Naive thymus-derived CD8-positive, alpha-beta T cell (primary cell): ENCODE measurements at regions not wholly inside any gene's neighbourhood (a gene's known extent, or its start where the extent isn't known, plus 50 kb on each side); places are given as distances from the start of the nearest gene placed in this dataset.

Experiments
- ATAC-seq, 2 donors: fragments of 150-1000 bp; cut with Tn5 transposase in 1 of 2; sonication (Bioruptor Pico), chemical (Tn5 transposase) in 1 of 2; 1 replicate in 1 of 2; 2 replicates in 1 of 2; pipeline ENCODE4 v1.10.0; 2021; ENCODE audit warnings: mild to moderate bottlenecking in 2 of 2, moderate library complexity in 2 of 2
- POLR2A ChIA-PET: fragments of 350-600 bp; sonication (Branson Sonifier 250); formaldehyde crosslinking; loops from one replicate; lab custom pipeline; 2021; ENCODE audit warnings: antibody characterized with exemption; lab: Charles Lee
- DNase-seq, 10 donors: peaks; one replicate each; pipeline versions ENCODE4 v3.0.0 to v3.0.0-alpha.2; 2020 to 2022
- H3K27ac Mint-ChIP-seq, 10 donors: one replicate each; pipeline ENCODE4 v1.8.0; 2020 to 2022; ENCODE audit warnings: mild to moderate bottlenecking in 10 of 10, mixed read lengths in 10 of 10, moderate library complexity in 4 of 10, inconsistent platforms in 1 of 10
- H3K27me3 Mint-ChIP-seq, 5 donors: one replicate each; pipeline ENCODE4 v1.8.0; 2021 to 2022; ENCODE audit warnings: mixed read lengths in 5 of 5
- H3K36me3 Mint-ChIP-seq, 3 donors: one replicate each; pipeline ENCODE4 v1.8.0; 2020 to 2022; ENCODE audit warnings: mixed read lengths in 3 of 3, mild to moderate bottlenecking in 2 of 3, inconsistent platforms in 1 of 3
- H3K4me1 Mint-ChIP-seq, 4 donors: one replicate each; pipeline ENCODE4 v1.8.0; 2021 to 2022; ENCODE audit warnings: mixed read lengths in 4 of 4
- H3K4me3 Mint-ChIP-seq, 10 donors: one replicate each; pipeline ENCODE4 v1.8.0; 2020 to 2022; ENCODE audit warnings: mild to moderate bottlenecking in 10 of 10, mixed read lengths in 10 of 10, moderate library complexity in 6 of 10, inconsistent platforms in 1 of 10
- H3K9me3 Mint-ChIP-seq, 9 donors: one replicate each; pipeline ENCODE4 v1.8.0; 2020 to 2022; ENCODE audit warnings: mixed read lengths in 9 of 9, mild to moderate bottlenecking in 3 of 9, inconsistent platforms in 1 of 9, moderate library complexity in 1 of 9

- POLR2A ChIA-PET = no interaction called here
- no peak for ATAC-seq
- Mint-ChIP-seq H3K9me3 (peaks cover 0 to 13% (median 1%) of the 10 kb centered on the region in 9 donors), H3K36me3 (no peaks in the 10 kb centered on the region), H3K27me3 (peaks cover 14 to 38% (median 25%) of the 10 kb centered on the region in 5 donors), H3K27ac (no peak overlapping the region), H3K4me1 (no peaks in the 10 kb centered on the region), H3K4me3 (no peak overlapping the region)
- DNase-seq = peak in 1 of 10 donors; percentile 50
These were observed 587.7 kb downstream of the PTPRU start for GRCh38 chr1:29824025-29824424.

- ATAC-seq = no peak
These were observed 587.2 kb downstream of the PTPRU start for GRCh38 chr1:29823561-29823960.

DNA sequence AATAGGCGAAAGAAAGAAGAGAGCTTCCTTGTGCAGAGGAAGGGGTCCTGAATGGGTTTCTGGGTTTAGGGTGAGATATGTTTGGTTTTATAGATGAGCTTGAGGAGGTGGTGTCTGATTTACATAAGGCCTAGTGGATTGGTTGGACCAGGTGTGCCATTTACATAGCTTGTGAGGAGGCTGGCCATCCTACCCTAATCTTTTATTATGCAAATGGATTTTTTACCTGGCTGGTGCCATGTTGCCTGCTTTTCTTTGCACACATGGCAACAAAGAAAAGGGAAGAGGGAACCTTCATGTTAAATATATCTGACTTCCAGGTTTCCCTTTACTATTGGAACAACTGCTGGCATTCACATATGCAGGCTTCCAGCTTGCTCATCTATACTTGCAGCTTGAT lies 585.3 kb downstream of the PTPRU start:
- Mint-ChIP-seq H3K4me3 (no peak overlapping the region), H3K9me3 (peaks cover 0 to 16% (median 4%) of the 10 kb centered on the region in 9 donors), H3K36me3 (no peaks in the 10 kb centered on the region), H3K27me3 (peaks cover 14 to 35% (median 26%) of the 10 kb centered on the region in 5 donors), H3K27ac (no peak overlapping the region), H3K4me1 (no peaks in the 10 kb centered on the region)
- POLR2A ChIA-PET = no interaction called here
- ATAC-seq (no peak), DNase-seq (no peak)

More at GRCh38 chr1:29823561-29823960, 587.2 kb downstream of the PTPRU start:
- no peak overlapping the region for H3K27ac Mint-ChIP-seq
- peaks cover 0 to 16% (median 4%) of the 10 kb centered on the region in 9 donors for H3K9me3 Mint-ChIP-seq
- peaks cover 14 to 38% (median 26%) of the 10 kb centered on the region in 5 donors for H3K27me3 Mint-ChIP-seq
- no peaks in the 10 kb centered on the region for H3K4me1 Mint-ChIP-seq
- DNase-seq = no peak
- no peaks in the 10 kb centered on the region for H3K36me3 Mint-ChIP-seq
- no peak overlapping the region for H3K4me3 Mint-ChIP-seq
- POLR2A ChIA-PET = no interaction called here

GRCh38 chr1:29820401-29820800 lies 584.1 kb downstream of the PTPRU start:
- no peak overlapping the region for H3K4me3 Mint-ChIP-seq
- ATAC-seq (no peak), DNase-seq (no peak)
- no peak overlapping the region for H3K27ac Mint-ChIP-seq
- H3K27me3 Mint-ChIP-seq = peaks cover 14 to 39% (median 26%) of the 10 kb centered on the region in 5 donors
- peaks cover 0 to 16% (median 4%) of the 10 kb centered on the region in 9 donors for H3K9me3 Mint-ChIP-seq
- H3K36me3 Mint-ChIP-seq = no peaks in the 10 kb centered on the region
- H3K4me1 Mint-ChIP-seq = no peaks in the 10 kb centered on the region
- POLR2A ChIA-PET = no interaction called here

DNA sequence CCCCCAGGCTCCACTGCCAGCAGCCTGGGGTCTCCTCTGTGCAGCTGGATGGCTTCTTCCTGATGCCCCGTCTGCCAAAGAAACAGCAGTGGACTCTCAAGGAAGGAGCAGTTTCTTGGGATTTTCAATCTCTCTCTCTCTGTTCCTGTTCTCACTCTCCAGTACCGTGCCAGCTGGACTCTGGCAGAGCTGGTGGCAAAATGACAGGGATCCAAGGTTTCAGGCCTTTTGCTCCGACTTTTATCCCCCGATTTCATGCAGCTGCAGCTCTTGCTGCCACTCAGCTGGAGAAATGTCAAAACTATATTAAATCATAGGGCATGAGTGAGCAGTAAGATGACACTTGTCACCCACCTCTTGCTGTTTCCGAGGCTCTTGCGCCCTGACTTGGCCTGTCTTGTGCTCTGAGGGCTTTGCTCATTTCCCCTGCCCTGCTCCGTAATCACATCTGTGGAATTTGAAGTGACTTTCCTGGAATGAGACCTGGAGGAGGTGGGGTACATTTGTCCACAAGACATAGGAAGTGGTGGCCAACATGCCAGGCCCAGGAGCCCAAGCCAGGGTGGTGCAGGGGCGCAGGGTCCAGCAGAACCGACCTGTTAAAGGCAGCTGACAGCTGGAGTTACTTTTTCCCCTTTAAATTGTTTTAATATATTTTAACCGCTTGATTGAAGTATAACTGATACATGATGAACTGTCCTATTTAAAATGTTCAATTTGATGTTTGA lies 576.2 kb downstream of the PTPRU start:
- H3K9me3 Mint-ChIP-seq = peaks cover 0 to 5% (median 0%) of the 10 kb centered on the region in 9 donors
- H3K36me3 Mint-ChIP-seq = no peaks in the 10 kb centered on the region
- no peak overlapping the region for H3K27ac Mint-ChIP-seq
- POLR2A ChIA-PET = no interaction called here
- peaks cover 1 to 21% (median 12%) of the 10 kb centered on the region in 5 donors for H3K27me3 Mint-ChIP-seq
- H3K4me3 Mint-ChIP-seq = no peak overlapping the region
- peaks cover 0 to 2% (median 0%) of the 10 kb centered on the region in 4 donors for H3K4me1 Mint-ChIP-seq
- DNase-seq (peak in 1 of 10 donors; percentile 2), ATAC-seq (no peak)

DNA sequence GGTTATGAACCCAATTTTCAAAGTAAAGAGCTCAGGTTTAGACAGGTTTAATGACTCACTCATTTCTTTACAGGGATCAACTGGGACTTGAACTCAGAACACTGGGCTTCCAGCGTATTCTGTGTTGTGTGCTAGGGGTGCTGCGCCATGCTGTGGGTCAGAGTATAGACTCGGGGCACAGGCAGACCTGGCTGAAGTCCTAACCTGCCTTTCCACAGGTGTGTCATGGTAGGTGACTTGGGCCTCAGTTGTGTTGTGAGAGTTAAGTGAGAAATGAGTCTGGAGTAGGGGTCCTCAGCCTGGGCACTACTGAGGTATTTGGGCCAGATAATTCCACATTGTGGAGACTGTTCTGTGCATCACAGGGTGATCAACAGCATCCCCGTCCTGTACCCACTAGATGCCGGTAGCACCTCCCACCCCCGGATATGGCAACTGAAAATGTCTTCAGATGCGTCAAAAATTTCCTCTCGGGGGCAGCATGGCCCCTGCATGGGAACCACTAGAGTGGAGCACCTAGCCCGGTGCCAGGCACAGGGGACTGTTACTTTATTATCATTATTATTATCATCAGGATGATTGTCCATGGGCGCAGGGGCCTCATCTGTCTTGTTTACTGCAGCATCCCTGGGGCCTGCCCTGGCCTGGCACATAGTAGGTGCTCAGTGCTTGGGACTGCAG lies 575.5 kb downstream of the PTPRU start:
- POLR2A ChIA-PET = no interaction called here
- peaks cover 0 to 2% (median 0%) of the 10 kb centered on the region in 4 donors for H3K4me1 Mint-ChIP-seq
- peaks cover 1 to 21% (median 9%) of the 10 kb centered on the region in 5 donors for H3K27me3 Mint-ChIP-seq
- no peak overlapping the region for H3K27ac Mint-ChIP-seq
- H3K36me3 Mint-ChIP-seq = no peaks in the 10 kb centered on the region
- peaks cover 0 to 5% (median 0%) of the 10 kb centered on the region in 9 donors for H3K9me3 Mint-ChIP-seq
- DNase-seq (peak in 1 of 10 donors; percentile 12), ATAC-seq (no peak)
- no peak overlapping the region for H3K4me3 Mint-ChIP-seq

DNA sequence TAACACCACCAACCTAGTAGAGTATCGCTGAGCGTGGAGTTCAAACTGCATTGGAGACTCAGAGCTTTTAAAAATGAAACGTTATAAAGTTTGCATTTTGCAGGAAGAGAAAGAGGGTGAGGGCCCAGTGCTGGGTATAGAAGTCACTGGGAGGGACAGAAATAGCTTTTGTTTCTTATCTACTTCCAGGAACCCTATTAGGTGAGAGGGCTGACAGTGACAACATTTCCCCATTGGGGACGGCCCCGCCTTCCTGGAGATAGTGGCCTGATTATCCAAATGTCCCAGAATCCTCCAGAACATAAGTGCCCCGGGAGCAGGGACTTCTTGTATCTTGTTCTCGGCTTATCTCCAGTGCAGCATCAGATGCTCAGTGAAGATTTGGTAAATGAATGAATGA lies 574.9 kb downstream of the PTPRU start:
- H3K36me3 Mint-ChIP-seq = no peaks in the 10 kb centered on the region
- H3K4me3 Mint-ChIP-seq = no peak overlapping the region
- peaks cover 1 to 21% (median 9%) of the 10 kb centered on the region in 5 donors for H3K27me3 Mint-ChIP-seq
- H3K4me1 Mint-ChIP-seq = peaks cover 0 to 2% (median 0%) of the 10 kb centered on the region in 4 donors
- ATAC-seq = no peak
- no peak overlapping the region for H3K27ac Mint-ChIP-seq
- POLR2A ChIA-PET = no interaction called here
- peaks cover 0 to 5% (median 0%) of the 10 kb centered on the region in 9 donors for H3K9me3 Mint-ChIP-seq
- DNase-seq = no peak

DNA sequence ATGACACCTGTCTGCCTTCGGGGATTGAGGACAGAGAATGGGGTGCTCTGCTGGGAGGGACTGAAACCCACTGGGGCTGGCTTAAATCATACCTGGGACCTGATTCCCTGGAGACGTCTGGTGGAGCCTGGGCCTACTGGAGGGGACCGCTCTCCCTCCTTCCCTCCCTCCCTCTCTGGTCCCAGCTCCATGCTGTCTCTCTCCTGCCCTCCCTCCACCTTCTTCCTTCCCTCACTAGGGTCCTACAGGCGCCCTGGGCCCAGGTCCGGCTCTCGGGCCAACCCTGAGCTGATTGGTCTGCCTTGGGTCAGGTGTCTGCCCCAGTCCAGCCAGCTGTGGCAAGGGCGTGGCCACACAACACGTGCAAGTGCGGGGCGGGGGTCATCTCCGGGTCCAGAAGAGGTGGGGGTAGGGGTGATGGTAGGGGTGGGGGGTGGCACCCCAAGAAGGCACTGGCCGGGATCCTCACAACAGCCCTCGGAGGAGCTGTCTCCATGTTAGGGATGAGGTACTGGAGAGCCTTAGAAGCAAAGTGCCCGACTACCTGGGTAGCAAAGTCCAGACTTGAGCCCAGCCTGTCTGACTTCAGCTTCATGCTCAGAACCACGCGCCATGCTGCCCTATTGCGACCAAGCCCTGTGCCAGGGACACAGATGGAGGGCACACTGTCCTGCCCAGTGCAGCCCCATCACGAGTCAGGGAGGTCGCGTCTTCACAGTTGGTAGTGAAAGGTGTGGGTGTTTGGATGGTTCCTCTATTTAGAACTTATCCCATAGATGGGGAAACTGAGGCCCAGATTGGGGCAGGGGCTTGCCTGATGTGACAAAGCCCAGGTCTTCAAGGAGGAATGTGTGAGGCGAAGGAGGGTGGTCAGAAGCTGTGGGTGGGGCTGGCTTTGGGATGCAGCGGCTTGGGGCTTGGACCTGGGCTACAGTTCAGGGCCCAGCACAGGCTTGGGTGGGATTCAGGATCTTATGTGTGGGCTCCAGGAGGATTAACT lies 574.1 kb downstream of the PTPRU start:
- Mint-ChIP-seq H3K27ac (no peak overlapping the region), H3K4me1 (peaks cover 0 to 2% (median 0%) of the 10 kb centered on the region in 4 donors), H3K36me3 (no peaks in the 10 kb centered on the region), H3K27me3 (peaks cover 0 to 21% (median 9%) of the 10 kb centered on the region in 5 donors), H3K4me3 (no peak overlapping the region), H3K9me3 (peaks cover 0 to 5% (median 0%) of the 10 kb centered on the region in 9 donors)
- ATAC-seq = no peak
- POLR2A ChIA-PET = no interaction called here
- peak in 1 of 10 donors; percentile 9 for DNase-seq

DNA sequence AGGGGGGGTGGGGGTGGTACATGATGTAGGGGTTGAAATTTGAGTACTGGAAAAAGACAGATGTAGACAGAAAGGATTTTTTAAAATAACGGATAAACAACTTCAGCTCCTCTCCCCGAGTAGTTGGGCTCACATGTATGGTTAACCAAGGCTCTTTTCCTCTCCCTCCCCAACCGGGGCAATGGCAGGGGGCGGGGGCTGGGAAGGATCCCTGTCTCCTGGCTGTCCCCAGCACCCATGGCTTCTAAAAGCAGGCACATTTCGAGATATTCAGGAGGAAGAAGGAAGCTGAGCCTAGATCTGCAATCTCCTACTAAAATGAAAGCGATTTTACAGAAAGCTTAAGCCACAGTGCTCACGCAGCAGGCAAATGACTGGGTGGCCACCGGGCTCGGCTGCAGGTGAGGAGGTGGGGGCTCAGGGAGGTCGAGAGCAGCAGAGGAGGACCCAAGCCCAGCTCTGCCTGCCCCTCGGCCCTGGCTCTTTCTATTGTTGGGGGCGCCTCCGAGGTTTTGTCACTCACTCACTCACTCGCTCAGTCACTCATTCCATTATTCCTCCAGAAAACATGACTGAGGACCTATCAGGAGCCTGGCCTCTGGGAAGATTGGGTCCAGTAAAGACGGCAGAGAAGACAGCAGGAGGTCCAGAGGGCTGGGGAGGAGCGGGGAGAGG lies 573.3 kb downstream of the PTPRU start:
- H3K27ac Mint-ChIP-seq = no peak overlapping the region
- H3K4me3 Mint-ChIP-seq = no peak overlapping the region
- H3K36me3 Mint-ChIP-seq = no peaks in the 10 kb centered on the region
- peaks cover 0 to 2% (median 0%) of the 10 kb centered on the region in 4 donors for H3K4me1 Mint-ChIP-seq
- POLR2A ChIA-PET = no interaction called here
- ATAC-seq (no peak), DNase-seq (peak in 1 of 10 donors; percentile 7)
- H3K9me3 Mint-ChIP-seq = peaks cover 0 to 3% (median 0%) of the 10 kb centered on the region in 9 donors
- peaks cover 0 to 25% (median 9%) of the 10 kb centered on the region in 5 donors for H3K27me3 Mint-ChIP-seq

DNA sequence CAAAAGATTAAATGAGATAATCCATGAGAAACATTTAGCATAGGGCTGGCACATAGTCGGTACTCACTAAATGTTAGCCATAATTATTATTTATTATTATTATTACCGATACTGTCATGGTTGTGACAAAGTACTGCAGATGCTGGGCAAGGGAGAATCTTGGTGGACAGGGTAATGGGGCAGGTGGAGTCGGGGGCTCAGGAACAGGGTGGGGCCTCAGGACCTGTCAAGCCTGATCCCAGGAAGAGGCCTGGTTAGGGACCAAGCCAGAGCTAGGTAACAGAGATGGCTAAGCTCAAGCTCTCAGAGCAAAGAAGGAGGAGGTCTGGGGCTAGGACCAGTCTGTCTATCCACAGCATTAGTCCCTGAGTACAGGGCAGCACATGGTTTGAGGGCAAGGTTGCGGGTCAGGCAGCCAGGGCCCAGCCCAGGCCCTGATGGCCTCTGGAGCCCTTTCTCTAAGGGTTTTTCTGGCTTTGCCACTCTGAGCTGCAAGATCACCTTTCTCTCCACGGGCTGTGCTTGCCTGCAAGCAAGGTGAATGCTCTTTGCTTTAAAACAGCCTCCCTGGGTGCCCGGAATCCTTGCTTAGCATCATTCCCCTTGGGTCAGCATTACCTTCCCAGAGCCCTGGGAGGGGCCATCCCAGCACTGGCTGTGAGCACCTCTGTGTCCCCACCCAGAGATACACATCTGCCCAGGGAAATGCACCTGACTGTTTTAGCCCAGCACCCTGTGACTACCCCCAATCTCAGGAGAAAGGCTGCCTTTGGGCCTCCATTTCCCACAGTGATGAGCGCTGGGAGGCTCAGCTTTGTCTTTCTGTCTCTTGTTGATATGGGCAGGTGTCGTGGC lies 572.0 kb downstream of the PTPRU start:
- no peaks in the 10 kb centered on the region for H3K9me3 Mint-ChIP-seq
- ATAC-seq (no peak), DNase-seq (peak in 1 of 10 donors; percentile 2)
- POLR2A ChIA-PET = no interaction called here
- H3K4me3 Mint-ChIP-seq = no peak overlapping the region
- no peaks in the 10 kb centered on the region for H3K36me3 Mint-ChIP-seq
- H3K4me1 Mint-ChIP-seq = peaks cover 0 to 2% (median 0%) of the 10 kb centered on the region in 4 donors
- H3K27me3 Mint-ChIP-seq = peaks cover 5 to 37% (median 12%) of the 10 kb centered on the region in 5 donors
- no peak overlapping the region for H3K27ac Mint-ChIP-seq

- Mint-ChIP-seq H3K4me1 (peaks cover 0 to 2% (median 0%) of the 10 kb centered on the region in 4 donors), H3K36me3 (no peaks in the 10 kb centered on the region), H3K27me3 (peaks cover 5 to 43% (median 14%) of the 10 kb centered on the region in 5 donors), H3K9me3 (no peaks in the 10 kb centered on the region), H3K27ac (no peak overlapping the region), H3K4me3 (no peak overlapping the region)
- POLR2A ChIA-PET = no interaction called here
- ATAC-seq (no peak), DNase-seq (peak in 1 of 10 donors; percentile 10)
These were observed 571.4 kb downstream of the PTPRU start for GRCh38 chr1:29807689-29808088.
